ENCODE measurements at regions not wholly inside any gene's neighbourhood (a gene's known extent, or its start where the extent isn't known, plus 50 kb on each side); places are given as distances from the start of the nearest gene placed in this dataset.

GRCh38 chr11:88012456-88012855 lies 162.8 kb downstream of the RAB38 start:
- Histone ChIP-seq H3K14ac (ENCODE audit: insufficient read length) (no peak overlapping the region), H3K56ac (replicated peaks; ENCODE audit: insufficient read length, low read depth, low read length) (no peak overlapping the region), H3K23me2 (ENCODE audit: low read depth, low read length) (no peaks in the 10 kb centered on the region), H3K9me3 (ENCODE audit: insufficient read depth in 2 of 2, low read depth in 1 of 2, low read length in 1 of 2) (no peaks in the 10 kb centered on the region), H3K4me3 (ENCODE audit: extremely low read depth in 1 of 4, insufficient read depth in 2 of 4, low read depth in 3 of 4, low read length in 4 of 4) (no peak overlapping the region), H4K20me1 (replicated peaks in 1 of 2; ENCODE audit: control insufficient read depth in 1 of 2, insufficient read depth in 2 of 2, low read length in 2 of 2) (no peaks in the 10 kb centered on the region), H2BK5ac (ENCODE audit: low read depth, low read length) (no peak overlapping the region), H2AFZ (ENCODE audit: low read length) (no peak overlapping the region), H3K27me3 (replicated peaks in 1 of 4; ENCODE audit: control insufficient read depth in 3 of 4, extremely low read depth in 1 of 4, insufficient read depth in 3 of 4, low read length in 3 of 4) (no peaks in the 10 kb centered on the region), H2BK15ac (ENCODE audit: low read length) (no peak overlapping the region), H3K4me2 (ENCODE audit: insufficient read depth in 1 of 2, low read depth in 2 of 2, low read length in 2 of 2) (no peak overlapping the region), H3K79me2 (ENCODE audit: control insufficient read depth in 1 of 2, insufficient read depth in 2 of 2, low read length in 2 of 2) (no peaks in the 10 kb centered on the region), H3K79me1 (ENCODE audit: low read depth, low read length) (no peaks in the 10 kb centered on the region), H3K23ac (ENCODE audit: insufficient read length) (no peak overlapping the region), H4K91ac (replicated peaks; ENCODE audit: insufficient read length, low read length) (no peak overlapping the region), H2BK20ac (ENCODE audit: low read length) (no peak overlapping the region), H3K36me3 (ENCODE audit: control insufficient read depth in 2 of 4, insufficient read depth in 4 of 4, low read length in 3 of 4) (no peaks in the 10 kb centered on the region), H4K5ac (ENCODE audit: insufficient read length, low read depth, low read length) (no peak overlapping the region), H3K4me1 (replicated peaks in 1 of 4; ENCODE audit: control insufficient read depth in 3 of 4, insufficient read depth in 4 of 4, low read length in 3 of 4) (no peaks in the 10 kb centered on the region), H3K18ac (ENCODE audit: extremely low read depth, low read length) (no peak overlapping the region), H3K27ac (ENCODE audit: low read depth, low read length) (no peak overlapping the region), H4K8ac (ENCODE audit: extremely low read depth, insufficient read depth, low read length) (no peak overlapping the region), H3K9ac (replicated peaks in 1 of 4; ENCODE audit: extremely low read depth in 1 of 4, low read depth in 3 of 4, low read length in 3 of 4) (no peak overlapping the region), H2BK12ac (ENCODE audit: low read depth, low read length) (no peak overlapping the region), H3K4ac (replicated peaks; ENCODE audit: insufficient read length, low read depth, low read length) (no peak overlapping the region), H2AK5ac (ENCODE audit: low read depth, low read length) (no peak overlapping the region), H2BK120ac (replicated peaks; ENCODE audit: low read depth, low read length) (no peak overlapping the region)
- TF ChIP-seq CEBPB (IDR thresholded peaks at IDR 0.05; ENCODE audit: low read depth, low read length) (no peak), HDAC6 (IDR thresholded peaks at IDR 0.05; ENCODE audit: low read depth, low read length) (no peak), MAFK (IDR thresholded peaks at IDR 0.05; ENCODE audit: low read depth, low read length) (no peak), JUND (IDR thresholded peaks at IDR 0.05; ENCODE audit: low read length) (no peak), KDM5A (IDR thresholded peaks at IDR 0.05; ENCODE audit: low read length) (no peak)
- TF ChIP-seq, protein P1, sequence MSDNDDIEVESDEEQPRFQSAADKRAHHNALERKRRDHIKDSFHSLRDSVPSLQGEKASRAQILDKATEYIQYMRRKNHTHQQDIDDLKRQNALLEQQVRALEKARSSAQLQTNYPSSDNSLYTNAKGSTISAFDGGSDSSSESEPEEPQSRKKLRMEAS (IDR thresholded peaks at IDR 0.05), result no peak
- TF ChIP-seq, protein P2, sequence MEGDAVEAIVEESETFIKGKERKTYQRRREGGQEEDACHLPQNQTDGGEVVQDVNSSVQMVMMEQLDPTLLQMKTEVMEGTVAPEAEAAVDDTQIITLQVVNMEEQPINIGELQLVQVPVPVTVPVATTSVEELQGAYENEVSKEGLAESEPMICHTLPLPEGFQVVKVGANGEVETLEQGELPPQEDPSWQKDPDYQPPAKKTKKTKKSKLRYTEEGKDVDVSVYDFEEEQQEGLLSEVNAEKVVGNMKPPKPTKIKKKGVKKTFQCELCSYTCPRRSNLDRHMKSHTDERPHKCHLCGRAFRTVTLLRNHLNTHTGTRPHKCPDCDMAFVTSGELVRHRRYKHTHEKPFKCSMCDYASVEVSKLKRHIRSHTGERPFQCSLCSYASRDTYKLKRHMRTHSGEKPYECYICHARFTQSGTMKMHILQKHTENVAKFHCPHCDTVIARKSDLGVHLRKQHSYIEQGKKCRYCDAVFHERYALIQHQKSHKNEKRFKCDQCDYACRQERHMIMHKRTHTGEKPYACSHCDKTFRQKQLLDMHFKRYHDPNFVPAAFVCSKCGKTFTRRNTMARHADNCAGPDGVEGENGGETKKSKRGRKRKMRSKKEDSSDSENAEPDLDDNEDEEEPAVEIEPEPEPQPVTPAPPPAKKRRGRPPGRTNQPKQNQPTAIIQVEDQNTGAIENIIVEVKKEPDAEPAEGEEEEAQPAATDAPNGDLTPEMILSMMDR (IDR thresholded peaks at IDR 0.05; ENCODE audit: control extremely low read depth in 1 of 3, insufficient read depth in 1 of 3, low read depth in 1 of 3, low read length in 3 of 3), result no peak
- 100% methylated on average over 1 of the region's 1 CpG; no CpG with 5 or more reads in 1 of the 2 experiments for WGBS, 2 experiments (ENCODE audit: extremely low coverage in 1 of 2, insufficient coverage in 1 of 2, insufficient read length in 1 of 2, insufficient replicate concordance in 2 of 2, low coverage in 1 of 2, low lambda C conversion rate in 2 of 2, missing lambda C conversion rate in 1 of 2)
- CTCF ChIA-PET (ENCODE audit: partially characterized antibody), result interaction anchor here (0.7 to 1.3 kb wide), 6 partner anchors 37 to 530 kb away, joined by 3 to 4 read pairs (median 3); no protein-coding TSS in a partner anchor
- no peak for DNase-seq (ENCODE audit: low read depth in 1 of 2, low spot score in 2 of 2)
- POLR2A ChIA-PET (ENCODE audit: partially characterized antibody), result no interaction called here
- FAIRE-seq, result no peak
